Endothelial cell (in vitro differentiated cells): ENCODE measurements at regions not wholly inside any gene's neighbourhood (a gene's known extent, or its start where the extent isn't known, plus 50 kb on each side); places are given as distances from the start of the nearest gene placed in this dataset.

Source experiments
- DNase-seq: peaks from one replicate; pipeline ENCODE4 v3.0.0; 2021; ENCODE audit warnings: low spot score
- H3K27ac Mint-ChIP-seq: one replicate; pipeline ENCODE4 v1.8.0; 2021; ENCODE audit warnings: mixed read lengths, inconsistent platforms; ENCODE audit not compliant: unreplicated experiment
- H3K27me3 Mint-ChIP-seq: one replicate; pipeline ENCODE4 v1.8.0; 2021; ENCODE audit warnings: mild to moderate bottlenecking, moderate library complexity, mixed read lengths, inconsistent platforms; ENCODE audit not compliant: unreplicated experiment
- H3K36me3 Mint-ChIP-seq: one replicate; pipeline ENCODE4 v1.8.0; 2021; ENCODE audit warnings: mild to moderate bottlenecking, low read depth, mixed read lengths, inconsistent platforms; ENCODE audit not compliant: unreplicated experiment
- H3K4me1 Mint-ChIP-seq: one replicate; pipeline ENCODE4 v1.8.0; 2021; ENCODE audit warnings: mild to moderate bottlenecking, mixed read lengths, inconsistent platforms; ENCODE audit not compliant: unreplicated experiment
- H3K4me3 Mint-ChIP-seq: one replicate; pipeline ENCODE4 v1.8.0; 2021; ENCODE audit warnings: mild to moderate bottlenecking, mixed read lengths, inconsistent platforms; ENCODE audit not compliant: unreplicated experiment
- H3K9me3 Mint-ChIP-seq: one replicate; pipeline ENCODE4 v1.8.0; 2021; ENCODE audit warnings: mixed read lengths, inconsistent platforms; ENCODE audit not compliant: unreplicated experiment
- TF ChIP-seq, protein P1 (sequence below): fragments of 200-600 bp; sonication (generic); IDR thresholded peaks from one replicate; pipeline ENCODE4 v1.5.0; 2021; ENCODE audit warnings: antibody characterized with exemption; ENCODE audit not compliant: unreplicated experiment

DNA sequence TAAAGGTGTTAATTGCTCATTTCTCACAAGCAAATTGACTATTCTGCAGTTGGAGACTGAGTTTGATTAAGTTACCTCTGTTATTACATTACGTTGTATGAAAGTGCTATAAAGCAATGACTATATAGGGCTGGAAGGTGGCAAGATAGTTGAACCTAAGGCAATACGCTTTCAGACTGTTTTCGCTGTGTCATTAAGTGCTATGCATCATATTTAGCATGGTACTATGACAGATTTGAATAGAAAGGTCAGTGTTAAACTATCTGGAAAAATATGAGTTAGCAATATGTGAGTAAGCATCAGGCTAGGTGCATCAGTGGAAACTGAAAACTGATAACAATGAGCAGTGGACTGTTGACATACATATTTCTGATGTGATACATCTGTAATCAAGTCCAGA, 206.0 kb upstream of the ARHGAP24 start:
- Mint-ChIP-seq H3K9me3 (no peaks in the 10 kb centered on the region), H3K27ac (no peak overlapping the region), H3K36me3 (no peaks in the 10 kb centered on the region), H3K4me3 (no peak overlapping the region), H3K27me3 (peaks cover 2% of the 10 kb centered on the region), H3K4me1 (peaks cover 5% of the 10 kb centered on the region)
- TF ChIP-seq, protein P1, sequence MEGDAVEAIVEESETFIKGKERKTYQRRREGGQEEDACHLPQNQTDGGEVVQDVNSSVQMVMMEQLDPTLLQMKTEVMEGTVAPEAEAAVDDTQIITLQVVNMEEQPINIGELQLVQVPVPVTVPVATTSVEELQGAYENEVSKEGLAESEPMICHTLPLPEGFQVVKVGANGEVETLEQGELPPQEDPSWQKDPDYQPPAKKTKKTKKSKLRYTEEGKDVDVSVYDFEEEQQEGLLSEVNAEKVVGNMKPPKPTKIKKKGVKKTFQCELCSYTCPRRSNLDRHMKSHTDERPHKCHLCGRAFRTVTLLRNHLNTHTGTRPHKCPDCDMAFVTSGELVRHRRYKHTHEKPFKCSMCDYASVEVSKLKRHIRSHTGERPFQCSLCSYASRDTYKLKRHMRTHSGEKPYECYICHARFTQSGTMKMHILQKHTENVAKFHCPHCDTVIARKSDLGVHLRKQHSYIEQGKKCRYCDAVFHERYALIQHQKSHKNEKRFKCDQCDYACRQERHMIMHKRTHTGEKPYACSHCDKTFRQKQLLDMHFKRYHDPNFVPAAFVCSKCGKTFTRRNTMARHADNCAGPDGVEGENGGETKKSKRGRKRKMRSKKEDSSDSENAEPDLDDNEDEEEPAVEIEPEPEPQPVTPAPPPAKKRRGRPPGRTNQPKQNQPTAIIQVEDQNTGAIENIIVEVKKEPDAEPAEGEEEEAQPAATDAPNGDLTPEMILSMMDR, result no peak
- no peak for DNase-seq

DNA sequence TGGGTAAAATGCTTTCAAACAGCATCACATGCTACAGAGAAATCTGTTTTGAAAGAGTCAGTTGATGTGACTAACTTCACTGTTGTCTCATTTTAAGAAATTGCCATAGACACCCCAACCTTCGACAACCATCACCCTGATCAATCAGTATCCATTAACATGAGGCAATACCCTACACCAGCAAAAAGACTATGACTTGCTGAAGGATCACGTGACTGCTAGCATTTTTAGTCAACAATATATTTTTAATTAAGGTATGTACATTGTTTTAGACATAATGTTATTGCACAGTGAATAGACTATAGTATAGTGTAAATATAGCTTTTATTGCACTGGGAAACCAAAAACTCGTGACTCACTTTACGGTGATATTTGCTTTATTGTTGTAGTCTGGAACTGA, 200.0 kb upstream of the ARHGAP24 start:
- TF ChIP-seq, protein P1, result no peak
- no peaks in the 10 kb centered on the region for H3K36me3 Mint-ChIP-seq
- H3K27ac Mint-ChIP-seq, result no peak overlapping the region
- no peaks in the 10 kb centered on the region for H3K27me3 Mint-ChIP-seq
- no peak overlapping the region for H3K4me3 Mint-ChIP-seq
- DNase-seq, result no peak
- no peaks in the 10 kb centered on the region for H3K4me1 Mint-ChIP-seq
- no peaks in the 10 kb centered on the region for H3K9me3 Mint-ChIP-seq

DNA sequence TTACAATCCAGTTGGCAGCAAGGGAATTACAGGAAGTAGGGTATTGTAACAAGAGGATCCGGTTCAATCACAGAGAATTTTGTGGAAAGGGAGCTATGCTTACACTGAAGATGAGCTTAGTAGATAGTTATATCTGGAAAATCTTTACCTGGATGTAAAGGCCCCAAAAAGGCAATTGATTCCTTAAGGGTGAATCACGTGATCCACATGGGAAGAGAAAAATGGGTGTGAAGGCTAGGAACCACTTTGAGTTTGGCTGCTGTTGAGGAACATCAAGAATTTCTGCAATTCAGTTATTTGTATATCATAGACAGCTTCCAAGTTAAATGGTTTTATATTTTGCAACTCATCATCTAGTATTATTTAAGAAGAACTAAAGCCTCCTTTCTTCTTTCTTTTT, 194.0 kb upstream of the ARHGAP24 start:
- TF ChIP-seq, protein P1, result no peak
- H3K36me3 Mint-ChIP-seq, result no peaks in the 10 kb centered on the region
- no peaks in the 10 kb centered on the region for H3K27me3 Mint-ChIP-seq
- no peak for DNase-seq
- no peaks in the 10 kb centered on the region for H3K9me3 Mint-ChIP-seq
- H3K27ac Mint-ChIP-seq, result no peak overlapping the region
- no peak overlapping the region for H3K4me3 Mint-ChIP-seq
- H3K4me1 Mint-ChIP-seq, result no peaks in the 10 kb centered on the region

DNA sequence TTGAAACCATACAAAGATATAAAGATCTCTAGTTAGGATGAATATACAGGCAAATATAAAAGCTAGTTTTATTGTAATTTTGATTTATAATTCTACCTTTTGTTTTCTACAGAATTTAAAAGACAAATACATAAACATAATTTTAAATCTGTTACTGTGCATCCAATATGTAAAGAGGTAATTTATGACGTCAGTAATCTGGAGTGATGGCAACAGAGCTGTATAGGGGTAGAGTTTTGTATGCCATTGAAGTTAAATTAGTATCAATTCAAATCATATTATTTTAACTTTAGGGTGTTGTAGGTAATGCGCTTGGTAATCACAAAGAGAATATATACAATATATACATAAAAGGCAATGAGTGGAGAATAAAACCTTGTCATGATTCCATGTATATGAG, 183.7 kb upstream of the ARHGAP24 start:
- H3K27me3 Mint-ChIP-seq, result peaks cover 2% of the 10 kb centered on the region
- H3K4me3 Mint-ChIP-seq, result no peak overlapping the region
- no peaks in the 10 kb centered on the region for H3K9me3 Mint-ChIP-seq
- no peak for DNase-seq
- no peak overlapping the region for H3K27ac Mint-ChIP-seq
- no peaks in the 10 kb centered on the region for H3K36me3 Mint-ChIP-seq
- no peaks in the 10 kb centered on the region for H3K4me1 Mint-ChIP-seq
- TF ChIP-seq, protein P1, result no peak

DNA sequence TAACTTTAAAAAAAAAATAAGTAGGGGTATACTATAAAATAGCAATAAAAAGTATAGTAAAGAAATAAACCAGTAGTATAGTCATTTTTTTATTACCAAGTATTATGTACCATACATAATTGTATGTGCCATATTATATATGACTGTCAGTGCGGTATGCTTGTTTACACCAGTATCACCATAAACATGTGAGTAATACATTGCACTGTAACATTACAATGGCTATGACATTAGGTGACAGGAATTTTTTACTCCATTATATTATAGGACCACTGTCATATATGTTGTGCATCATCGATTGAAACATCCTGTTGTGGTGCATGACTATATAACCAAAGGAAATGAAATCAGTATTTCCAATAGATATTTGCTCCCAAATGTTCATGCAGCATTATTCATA, 176.9 kb upstream of the ARHGAP24 start:
- DNase-seq, result no peak
- Mint-ChIP-seq H3K4me3 (no peak overlapping the region), H3K9me3 (no peaks in the 10 kb centered on the region), H3K27ac (no peak overlapping the region), H3K36me3 (no peaks in the 10 kb centered on the region), H3K4me1 (no peaks in the 10 kb centered on the region), H3K27me3 (no peaks in the 10 kb centered on the region)
- TF ChIP-seq, protein P1, result no peak
